GM12878 (cell line): ENCODE measurements at regions not wholly inside any gene's neighbourhood (a gene's known extent, or its start where the extent isn't known, plus 50 kb on each side); places are given as distances from the start of the nearest gene placed in this dataset.

Experiments used
- ATAC-seq: fragments of 200-7000 bp; cut with Tn5 transposase; 3 replicates; pipeline ENCODE4 v1.9.1; 2020; ENCODE audit warnings: mild to moderate bottlenecking, moderate library complexity
- BruUV-seq: library from RNA; stranded (reverse); fragments of 400-500 nt; replicated peaks from 2 replicates; lab custom pipeline; 2021; lab: Mats Ljungman, UMichigan
- CTCF ChIA-PET: fragments of 300-600 bp; sonication (Branson Sonifier 250); formaldehyde crosslinking; extraction: SDS; loops from one replicate; lab custom pipeline; 2021; ENCODE audit warnings: inconsistent platforms; lab: Yijun Ruan, JAX
- POLR2A ChIA-PET: fragments of 350-600 bp; formaldehyde crosslinking; extraction: SDS; loops from one replicate; lab custom pipeline; 2021; ENCODE audit warnings: inconsistent platforms; lab: Charles Lee
- RAD21 ChIA-PET: fragments of 300-600 bp; sonication (Branson Sonifier 250); formaldehyde crosslinking; loops from one replicate; lab custom pipeline; 2023; ENCODE audit warnings: antibody characterized with exemption; ENCODE audit not compliant: unreplicated experiment; lab: Charles Lee
- SMC1A ChIA-PET: fragments of 300-600 bp; sonication (Branson Sonifier 250); formaldehyde crosslinking; loops from one replicate; lab custom pipeline; 2023; ENCODE audit not compliant: unreplicated experiment, uncharacterized antibody; lab: Charles Lee
- DNase-seq: peaks from one replicate; pipeline ENCODE4 v3.0.0-alpha.2; 2011; ENCODE audit warnings: low read depth, low spot score
- FAIRE-seq: peaks from 3 replicates; lab custom pipeline; 2011; peaks lifted over from hg19 to GRCh38; lab: Jason Lieb, UNC
- H2AFZ ChIP-seq: 2 replicates; pipeline ENCODE4 v1.6.0; 2011; ENCODE audit warnings: low read depth, low read length, control low read depth; ENCODE audit not compliant: control insufficient read depth
- H3K27ac ChIP-seq: 2 replicates; pipeline ENCODE4 v1.5.1; 2011; ENCODE audit warnings: control low read depth; ENCODE audit not compliant: control insufficient read depth, insufficient read depth
- H3K27me3 ChIP-seq, 2 experiments: replicated peaks in 1 of 2; 2 replicates each; pipeline versions ENCODE4 v1.6.0 to v1.6.1; 2011; ENCODE audit warnings: low read length in 1 of 2; ENCODE audit not compliant: control insufficient read depth in 2 of 2, insufficient read depth in 2 of 2
- H3K36me3 ChIP-seq, 2 experiments: 2 replicates each; pipeline ENCODE4 v1.5.1; 2011; ENCODE audit warnings: low read length in 1 of 2; ENCODE audit not compliant: control insufficient read depth in 2 of 2, insufficient read depth in 2 of 2
- H3K4me1 ChIP-seq: 2 replicates; pipeline ENCODE4 v1.6.1; 2011; ENCODE audit warnings: mild to moderate bottlenecking, low read length, moderate library complexity, mixed read lengths; ENCODE audit not compliant: control insufficient read depth, insufficient read depth
- H3K4me2 ChIP-seq: 2 replicates; pipeline ENCODE4 v1.6.0; 2011; ENCODE audit warnings: control low read depth; ENCODE audit not compliant: control insufficient read depth, insufficient read depth
- H3K4me3 ChIP-seq: fragments of 200-600 bp; sonication (generic); 2 replicates; pipeline ENCODE4 v1.5.1; 2016
- H3K79me2 ChIP-seq: 2 replicates; pipeline ENCODE4 v1.6.0; 2011; ENCODE audit warnings: low read length; ENCODE audit not compliant: control insufficient read depth, insufficient read depth
- H3K9ac ChIP-seq: 2 replicates; pipeline ENCODE4 v1.8.0; 2011; ENCODE audit warnings: low read length, control low read depth, mixed read lengths; ENCODE audit not compliant: control insufficient read depth, insufficient read depth
- H3K9me3 ChIP-seq: replicated peaks from 3 replicates; pipeline ENCODE4 v1.5.1; 2011; ENCODE audit warnings: mild to moderate bottlenecking, low read length; ENCODE audit not compliant: control insufficient read depth, insufficient read depth
- H4K20me1 ChIP-seq: 2 replicates; pipeline ENCODE4 v1.6.0; 2011; ENCODE audit not compliant: control insufficient read depth, insufficient read depth
- RELA ChIP-seq: fragments of 450-650 bp; IDR thresholded peaks from 2 replicates; pipeline ENCODE4 v1.8.0; 2014; ENCODE audit warnings: borderline replicate concordance; ENCODE audit not compliant: partially characterized antibody
- SMC3 ChIP-seq: IDR thresholded peaks from 2 replicates; pipeline ENCODE4 v1.6.1; 2011; ENCODE audit warnings: low read length, improper control_type of control experiment, borderline replicate concordance
- STAT3 ChIP-seq: IDR thresholded peaks from 2 replicates; pipeline ENCODE4 v1.6.1; 2011; ENCODE audit warnings: low read depth, low read length, improper control_type of control experiment
- TCF12 ChIP-seq: IDR thresholded peaks from 2 replicates; pipeline ENCODE4 v1.6.1; 2011; ENCODE audit warnings: low read depth, mild to moderate bottlenecking, low read length
- ZNF24 ChIP-seq: fragments of 450-650 bp; IDR thresholded peaks from 2 replicates; pipeline ENCODE4 v1.6.1; 2017; ENCODE audit warnings: antibody characterized with exemption, mild to moderate bottlenecking
- ZZZ3 ChIP-seq: IDR thresholded peaks from 2 replicates; pipeline ENCODE4 v1.6.1; 2011; ENCODE audit warnings: low read depth; ENCODE audit not compliant: control insufficient read depth, insufficient read length
- WGBS: methylation state at CpG from one replicate; pipeline ENCODE4 v1.1.6; 2016; ENCODE audit warnings: low lambda C conversion rate; ENCODE audit not compliant: insufficient replicate concordance, insufficient coverage; ENCODE audit errors: missing lambda C conversion rate; 5-methylcytosine and 5-hydroxymethylcytosine counted together
- in situ Hi-C: fragments of 300-500 bp; cut with MboI; formaldehyde crosslinking; loops from 9 replicates; pipeline ENCODE4 v1.14.3; 2018; ENCODE audit warnings: mixed read lengths
- intact Hi-C: fragments of 100-400 bp; cut with micrococcal nuclease; formaldehyde crosslinking; loops from one replicate; pipeline ENCODE4 v1.14.2; 2022; ENCODE audit not compliant: unreplicated experiment
- TF ChIP-seq, protein P1 (sequence below): fragments of 150-350 bp; IDR thresholded peaks from 2 replicates; pipeline ENCODE4 v1.6.1; 2016; ENCODE audit warnings: low read depth, low read length
- TF ChIP-seq, protein P2 (sequence below): fragments of 450-650 bp; conservative IDR thresholded peaks from 2 replicates; pipeline ENCODE4 v1.6.1; 2017; ENCODE audit warnings: mild to moderate bottlenecking, moderate library complexity
- TF ChIP-seq, protein P3 (sequence below): fragments of 450-650 bp; IDR thresholded peaks from 2 replicates; pipeline ENCODE4 v1.6.1; 2016; ENCODE audit warnings: mild to moderate bottlenecking, moderate library complexity, borderline replicate concordance
- TF ChIP-seq, protein P4 (sequence below): IDR thresholded peaks from 2 replicates; pipeline ENCODE4 v1.6.1; 2012; ENCODE audit warnings: low read depth, low read length, improper control_type of control experiment

DNA sequence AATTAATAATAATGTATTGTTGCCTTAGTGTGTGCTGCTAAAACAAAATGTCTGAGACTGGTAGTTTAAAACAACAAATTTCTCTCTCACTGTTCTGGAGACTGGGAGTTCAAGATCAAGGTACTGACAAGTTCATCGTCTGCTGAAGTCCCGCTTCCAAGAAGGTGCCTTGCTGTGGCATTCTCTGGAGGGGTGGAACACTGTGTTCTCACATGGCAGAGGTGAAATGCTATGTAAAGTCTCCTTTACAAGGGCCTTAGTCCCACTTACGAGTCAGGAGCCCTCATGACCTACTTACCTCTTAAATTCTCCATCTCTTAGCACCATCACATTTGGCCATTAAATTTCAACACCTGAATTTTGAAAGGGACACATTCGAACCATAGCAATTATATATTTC, 299.2 kb upstream of the RBMS1 start (continued):
- TF ChIP-seq, protein P1, sequence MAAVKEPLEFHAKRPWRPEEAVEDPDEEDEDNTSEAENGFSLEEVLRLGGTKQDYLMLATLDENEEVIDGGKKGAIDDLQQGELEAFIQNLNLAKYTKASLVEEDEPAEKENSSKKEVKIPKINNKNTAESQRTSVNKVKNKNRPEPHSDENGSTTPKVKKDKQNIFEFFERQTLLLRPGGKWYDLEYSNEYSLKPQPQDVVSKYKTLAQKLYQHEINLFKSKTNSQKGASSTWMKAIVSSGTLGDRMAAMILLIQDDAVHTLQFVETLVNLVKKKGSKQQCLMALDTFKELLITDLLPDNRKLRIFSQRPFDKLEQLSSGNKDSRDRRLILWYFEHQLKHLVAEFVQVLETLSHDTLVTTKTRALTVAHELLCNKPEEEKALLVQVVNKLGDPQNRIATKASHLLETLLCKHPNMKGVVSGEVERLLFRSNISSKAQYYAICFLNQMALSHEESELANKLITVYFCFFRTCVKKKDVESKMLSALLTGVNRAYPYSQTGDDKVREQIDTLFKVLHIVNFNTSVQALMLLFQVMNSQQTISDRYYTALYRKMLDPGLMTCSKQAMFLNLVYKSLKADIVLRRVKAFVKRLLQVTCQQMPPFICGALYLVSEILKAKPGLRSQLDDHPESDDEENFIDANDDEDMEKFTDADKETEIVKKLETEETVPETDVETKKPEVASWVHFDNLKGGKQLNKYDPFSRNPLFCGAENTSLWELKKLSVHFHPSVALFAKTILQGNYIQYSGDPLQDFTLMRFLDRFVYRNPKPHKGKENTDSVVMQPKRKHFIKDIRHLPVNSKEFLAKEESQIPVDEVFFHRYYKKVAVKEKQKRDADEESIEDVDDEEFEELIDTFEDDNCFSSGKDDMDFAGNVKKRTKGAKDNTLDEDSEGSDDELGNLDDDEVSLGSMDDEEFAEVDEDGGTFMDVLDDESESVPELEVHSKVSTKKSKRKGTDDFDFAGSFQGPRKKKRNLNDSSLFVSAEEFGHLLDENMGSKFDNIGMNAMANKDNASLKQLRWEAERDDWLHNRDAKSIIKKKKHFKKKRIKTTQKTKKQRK: no peak
- TF ChIP-seq ZZZ3 (no peak), SMC3 (no peak)
- TF ChIP-seq, protein P2, sequence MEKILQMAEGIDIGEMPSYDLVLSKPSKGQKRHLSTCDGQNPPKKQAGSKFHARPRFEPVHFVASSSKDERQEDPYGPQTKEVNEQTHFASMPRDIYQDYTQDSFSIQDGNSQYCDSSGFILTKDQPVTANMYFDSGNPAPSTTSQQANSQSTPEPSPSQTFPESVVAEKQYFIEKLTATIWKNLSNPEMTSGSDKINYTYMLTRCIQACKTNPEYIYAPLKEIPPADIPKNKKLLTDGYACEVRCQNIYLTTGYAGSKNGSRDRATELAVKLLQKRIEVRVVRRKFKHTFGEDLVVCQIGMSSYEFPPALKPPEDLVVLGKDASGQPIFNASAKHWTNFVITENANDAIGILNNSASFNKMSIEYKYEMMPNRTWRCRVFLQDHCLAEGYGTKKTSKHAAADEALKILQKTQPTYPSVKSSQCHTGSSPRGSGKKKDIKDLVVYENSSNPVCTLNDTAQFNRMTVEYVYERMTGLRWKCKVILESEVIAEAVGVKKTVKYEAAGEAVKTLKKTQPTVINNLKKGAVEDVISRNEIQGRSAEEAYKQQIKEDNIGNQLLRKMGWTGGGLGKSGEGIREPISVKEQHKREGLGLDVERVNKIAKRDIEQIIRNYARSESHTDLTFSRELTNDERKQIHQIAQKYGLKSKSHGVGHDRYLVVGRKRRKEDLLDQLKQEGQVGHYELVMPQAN: no peak

DNA sequence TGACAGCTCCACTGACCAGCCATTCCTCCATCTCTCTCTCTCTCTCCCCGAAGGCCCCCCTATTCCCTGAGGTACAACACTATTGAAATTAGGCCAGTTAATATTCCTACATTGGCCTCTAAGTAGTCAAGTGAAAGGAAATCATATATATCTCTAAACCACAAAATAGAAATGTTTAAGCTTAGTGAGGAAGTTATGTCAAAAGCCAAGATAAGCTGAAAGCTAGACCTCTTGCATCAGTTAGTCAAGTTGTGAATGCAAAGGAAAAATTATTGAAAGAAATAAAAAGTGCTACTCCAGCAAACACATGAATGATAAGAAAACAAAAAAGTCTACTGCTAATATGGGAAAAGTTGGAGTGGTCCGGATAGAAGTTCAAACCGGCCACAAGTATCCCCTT, 301.3 kb upstream of the RBMS1 start:
- SMC1A ChIA-PET: interaction anchor here (1.9 kb wide), 1 partner anchor 9 kb away, joined by 5 read pairs; no protein-coding TSS in a partner anchor
- Histone ChIP-seq H3K79me2 (no peaks in the 10 kb centered on the region), H3K9ac (no peak overlapping the region), H3K27ac (no peak overlapping the region), H3K9me3 (no peaks in the 10 kb centered on the region), H3K4me2 (no peak overlapping the region), H3K36me3 (no peaks in the 10 kb centered on the region), H3K4me3 (no peak overlapping the region), H3K27me3 (no peaks in the 10 kb centered on the region), H2AFZ (no peak overlapping the region), H3K4me1 (no peaks in the 10 kb centered on the region), H4K20me1 (no peaks in the 10 kb centered on the region)
- in situ Hi-C loops (no loop called here), intact Hi-C loops (no loop called here)
- FAIRE-seq (no peak), DNase-seq (no peak), ATAC-seq (no peak)
- CTCF ChIA-PET: no interaction called here
- POLR2A ChIA-PET: interaction anchor here (0.5 kb wide), 1 partner anchor 489 kb away, joined by 3 read pairs; no protein-coding TSS in a partner anchor
- RAD21 ChIA-PET: no interaction called here
- no TSS peak for BruUV-seq
- no peak for TF ChIP-seq RELA
- TF ChIP-seq ZNF24: no peak
- TF ChIP-seq TCF12: no peak
- TF ChIP-seq, protein P3, sequence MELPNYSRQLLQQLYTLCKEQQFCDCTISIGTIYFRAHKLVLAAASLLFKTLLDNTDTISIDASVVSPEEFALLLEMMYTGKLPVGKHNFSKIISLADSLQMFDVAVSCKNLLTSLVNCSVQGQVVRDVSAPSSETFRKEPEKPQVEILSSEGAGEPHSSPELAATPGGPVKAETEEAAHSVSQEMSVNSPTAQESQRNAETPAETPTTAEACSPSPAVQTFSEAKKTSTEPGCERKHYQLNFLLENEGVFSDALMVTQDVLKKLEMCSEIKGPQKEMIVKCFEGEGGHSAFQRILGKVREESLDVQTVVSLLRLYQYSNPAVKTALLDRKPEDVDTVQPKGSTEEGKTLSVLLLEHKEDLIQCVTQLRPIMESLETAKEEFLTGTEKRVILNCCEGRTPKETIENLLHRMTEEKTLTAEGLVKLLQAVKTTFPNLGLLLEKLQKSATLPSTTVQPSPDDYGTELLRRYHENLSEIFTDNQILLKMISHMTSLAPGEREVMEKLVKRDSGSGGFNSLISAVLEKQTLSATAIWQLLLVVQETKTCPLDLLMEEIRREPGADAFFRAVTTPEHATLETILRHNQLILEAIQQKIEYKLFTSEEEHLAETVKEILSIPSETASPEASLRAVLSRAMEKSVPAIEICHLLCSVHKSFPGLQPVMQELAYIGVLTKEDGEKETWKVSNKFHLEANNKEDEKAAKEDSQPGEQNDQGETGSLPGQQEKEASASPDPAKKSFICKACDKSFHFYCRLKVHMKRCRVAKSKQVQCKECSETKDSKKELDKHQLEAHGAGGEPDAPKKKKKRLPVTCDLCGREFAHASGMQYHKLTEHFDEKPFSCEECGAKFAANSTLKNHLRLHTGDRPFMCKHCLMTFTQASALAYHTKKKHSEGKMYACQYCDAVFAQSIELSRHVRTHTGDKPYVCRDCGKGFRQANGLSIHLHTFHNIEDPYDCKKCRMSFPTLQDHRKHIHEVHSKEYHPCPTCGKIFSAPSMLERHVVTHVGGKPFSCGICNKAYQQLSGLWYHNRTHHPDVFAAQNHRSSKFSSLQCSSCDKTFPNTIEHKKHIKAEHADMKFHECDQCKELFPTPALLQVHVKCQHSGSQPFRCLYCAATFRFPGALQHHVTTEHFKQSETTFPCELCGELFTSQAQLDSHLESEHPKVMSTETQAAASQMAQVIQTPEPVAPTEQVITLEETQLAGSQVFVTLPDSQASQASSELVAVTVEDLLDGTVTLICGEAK: no peak
- TF ChIP-seq, protein P4, sequence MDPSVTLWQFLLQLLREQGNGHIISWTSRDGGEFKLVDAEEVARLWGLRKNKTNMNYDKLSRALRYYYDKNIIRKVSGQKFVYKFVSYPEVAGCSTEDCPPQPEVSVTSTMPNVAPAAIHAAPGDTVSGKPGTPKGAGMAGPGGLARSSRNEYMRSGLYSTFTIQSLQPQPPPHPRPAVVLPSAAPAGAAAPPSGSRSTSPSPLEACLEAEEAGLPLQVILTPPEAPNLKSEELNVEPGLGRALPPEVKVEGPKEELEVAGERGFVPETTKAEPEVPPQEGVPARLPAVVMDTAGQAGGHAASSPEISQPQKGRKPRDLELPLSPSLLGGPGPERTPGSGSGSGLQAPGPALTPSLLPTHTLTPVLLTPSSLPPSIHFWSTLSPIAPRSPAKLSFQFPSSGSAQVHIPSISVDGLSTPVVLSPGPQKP: no peak
- no peak for TF ChIP-seq STAT3
- WGBS: 31% methylated on average over 3 of the region's 3 CpGs
